A549 (cell line): ENCODE measurements at regions not wholly inside any gene's neighbourhood (a gene's known extent, or its start where the extent isn't known, plus 50 kb on each side); places are given as distances from the start of the nearest gene placed in this dataset.

Experiments
- CTCF ChIP-seq: fragments of >200 bp; sonication (Bioruptor Twin); formaldehyde crosslinking; IDR thresholded peaks from 3 replicates; pipeline ENCODE4 v1.5.1; 2016
- MYC ChIP-seq: IDR thresholded peaks from 2 replicates; pipeline ENCODE4 v1.6.1; 2012; ENCODE audit warnings: mild to moderate bottlenecking, inconsistent platforms, low read length, improper control_type of control experiment, borderline replicate concordance
- POLR2A ChIP-seq: IDR thresholded peaks from 2 replicates; pipeline ENCODE4 v1.6.1; 2012; ENCODE audit warnings: mild to moderate bottlenecking, low read length
- RAD21 ChIP-seq, 2 experiments: fragments of >200 bp in 1 of 2; sonication (Bioruptor Twin) in 1 of 2; formaldehyde crosslinking in 1 of 2; IDR thresholded peaks in 1 of 2; conservative IDR thresholded peaks in 1 of 2; 2 replicates in 1 of 2; 3 replicates in 1 of 2; pipeline ENCODE4 v1.6.1; 2012 to 2018; ENCODE audit warnings: inconsistent platforms in 1 of 2
- ZFP36 ChIP-seq: fragments of 450-650 bp; IDR thresholded peaks from 2 replicates; pipeline ENCODE4 v1.6.1; 2014; ENCODE audit warnings: borderline replicate concordance; ENCODE audit not compliant: partially characterized antibody

DNA sequence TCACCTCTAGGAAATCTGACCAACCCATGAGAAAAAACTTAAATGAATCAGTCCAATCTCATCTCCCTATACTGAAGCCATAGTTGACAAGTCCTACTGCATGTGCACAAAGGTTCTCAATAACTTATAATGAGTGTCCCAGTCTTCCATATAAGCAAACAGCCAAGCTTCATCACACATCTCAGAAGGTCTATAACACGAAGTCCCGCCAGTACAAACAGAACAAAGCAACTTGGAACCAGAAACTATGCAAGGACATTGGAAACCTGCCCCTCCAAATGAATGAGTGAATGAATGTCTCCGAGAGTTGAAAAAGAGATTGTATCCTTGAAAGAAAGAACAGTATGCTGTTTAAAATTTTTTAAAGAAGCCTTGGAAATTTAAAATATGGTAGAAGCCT lies 53.6 kb upstream of the IPO9 start:
- TF ChIP-seq CTCF, result no peak
- no peak for TF ChIP-seq ZFP36
- no peak for TF ChIP-seq RAD21 (conservative IDR thresholded peaks at IDR 0.05 in 1 of 2, IDR thresholded peaks at IDR 0.05 in 1 of 2)
- no peak for TF ChIP-seq MYC
- no peak for TF ChIP-seq POLR2A
